Esophagus muscularis mucosa (tissue), 4 donors: ENCODE measurements at regions not wholly inside any gene's neighbourhood (a gene's known extent, or its start where the extent isn't known, plus 50 kb on each side); places are given as distances from the start of the nearest gene placed in this dataset.

Source experiments
- DNase-seq: peaks from one replicate; pipeline ENCODE4 v3.0.0-alpha.2; 2017; ENCODE audit errors: extremely low spot score
- H3K27ac ChIP-seq, 4 donors: fragments of 200-600 bp; sonication (generic); replicated peaks in 1 of 4; 1 replicate in 3 of 4; 2 replicates in 1 of 4; pipeline ENCODE4 v1.5.1; 2016 to 2019; ENCODE audit warnings: mild to moderate bottlenecking in 1 of 4
- H3K27me3 ChIP-seq, 4 donors: fragments of 200-600 bp; sonication (generic); one replicate each; pipeline versions ENCODE4 v1.5.1 to v1.6.0; 2016 to 2019
- H3K36me3 ChIP-seq, 4 donors: fragments of 200-600 bp; sonication (generic); one replicate each; pipeline ENCODE4 v1.5.1; 2016 to 2019
- H3K4me1 ChIP-seq, 4 donors: fragments of 200-600 bp; sonication (generic); one replicate each; pipeline ENCODE4 v1.5.1; 2016 to 2019
- H3K4me3 ChIP-seq, 4 donors: fragments of 200-600 bp; sonication (generic); 1 replicate in 2 of 4; 2 replicates in 2 of 4; pipeline ENCODE4 v1.5.1; 2016 to 2019; ENCODE audit warnings: mild to moderate bottlenecking in 4 of 4, moderate library complexity in 1 of 4
- H3K9me3 ChIP-seq, 4 donors: fragments of 200-600 bp; sonication (generic); 1 replicate in 3 of 4; 2 replicates in 1 of 4; pipeline ENCODE4 v1.5.1; 2016 to 2019
- EP300 ChIP-seq: sonication (generic); formaldehyde crosslinking; IDR thresholded peaks from one replicate; pipeline ENCODE4 v1.6.1; 2017; ENCODE audit warnings: antibody characterized with exemption
- POLR2A ChIP-seq: fragments of 450-650 bp; IDR thresholded peaks from one replicate; pipeline ENCODE4 v1.6.1; 2017; ENCODE audit warnings: antibody characterized with exemption, moderate library complexity, mild to moderate bottlenecking, low read depth
- POLR2AphosphoS5 ChIP-seq, 2 donors: sonication (generic); formaldehyde crosslinking; IDR thresholded peaks; one replicate each; pipeline ENCODE4 v1.6.1; 2017; ENCODE audit warnings: antibody characterized with exemption in 2 of 2
- WGBS: methylation state at CpG from one replicate; pipeline ENCODE4 v1.1.5; 2018; 5-methylcytosine and 5-hydroxymethylcytosine counted together
- intact Hi-C: fragments of 100-400 bp; cut with DNase I; formaldehyde crosslinking; loops from one replicate; pipeline ENCODE4 v1.15.1; 2023
- TF ChIP-seq, protein P1 (sequence below), 3 experiments: fragments of 200-600 bp in 2 of 3; fragments of 450-650 bp in 1 of 3; sonication (generic) in 2 of 3; IDR thresholded peaks; one replicate each; pipeline ENCODE4 v1.5.1; 2017 to 2019; ENCODE audit warnings: antibody characterized with exemption in 3 of 3, mild to moderate bottlenecking in 2 of 3, moderate library complexity in 1 of 3

DNA sequence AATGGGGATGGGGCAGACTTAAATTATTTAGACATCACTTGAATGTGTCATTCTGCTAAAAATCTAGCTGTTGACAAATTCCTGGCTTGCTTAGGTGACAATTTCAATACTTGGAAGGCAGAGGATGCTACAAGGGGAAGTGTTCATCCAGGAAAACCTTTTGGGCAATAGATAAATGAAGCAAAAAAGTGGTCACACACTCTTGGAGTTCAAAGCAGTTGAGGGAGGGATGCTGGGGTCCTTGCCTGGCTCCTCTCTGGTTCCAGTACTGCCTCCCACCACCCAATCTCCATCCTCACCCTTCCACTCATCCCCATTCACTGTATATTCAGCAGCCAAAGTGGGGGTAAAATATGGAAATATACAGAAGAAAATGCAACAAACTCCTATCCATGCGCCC, 52.6 kb upstream of the FRMD4B start:
- no peak for DNase-seq
- intact Hi-C loops = no loop called here
- H3K4me3 ChIP-seq = no peak overlapping the region
- TF ChIP-seq EP300 (no peak), POLR2AphosphoS5 (IDR thresholded peaks at IDR 0.05) (no peak)
- TF ChIP-seq, protein P1, sequence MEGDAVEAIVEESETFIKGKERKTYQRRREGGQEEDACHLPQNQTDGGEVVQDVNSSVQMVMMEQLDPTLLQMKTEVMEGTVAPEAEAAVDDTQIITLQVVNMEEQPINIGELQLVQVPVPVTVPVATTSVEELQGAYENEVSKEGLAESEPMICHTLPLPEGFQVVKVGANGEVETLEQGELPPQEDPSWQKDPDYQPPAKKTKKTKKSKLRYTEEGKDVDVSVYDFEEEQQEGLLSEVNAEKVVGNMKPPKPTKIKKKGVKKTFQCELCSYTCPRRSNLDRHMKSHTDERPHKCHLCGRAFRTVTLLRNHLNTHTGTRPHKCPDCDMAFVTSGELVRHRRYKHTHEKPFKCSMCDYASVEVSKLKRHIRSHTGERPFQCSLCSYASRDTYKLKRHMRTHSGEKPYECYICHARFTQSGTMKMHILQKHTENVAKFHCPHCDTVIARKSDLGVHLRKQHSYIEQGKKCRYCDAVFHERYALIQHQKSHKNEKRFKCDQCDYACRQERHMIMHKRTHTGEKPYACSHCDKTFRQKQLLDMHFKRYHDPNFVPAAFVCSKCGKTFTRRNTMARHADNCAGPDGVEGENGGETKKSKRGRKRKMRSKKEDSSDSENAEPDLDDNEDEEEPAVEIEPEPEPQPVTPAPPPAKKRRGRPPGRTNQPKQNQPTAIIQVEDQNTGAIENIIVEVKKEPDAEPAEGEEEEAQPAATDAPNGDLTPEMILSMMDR (IDR thresholded peaks at IDR 0.05) = no peak
- no peak overlapping the region for H3K27ac ChIP-seq
- H3K36me3 ChIP-seq = no peaks in the 10 kb centered on the region
- no peaks in the 10 kb centered on the region for H3K9me3 ChIP-seq
- peaks cover 0 to 27% (median 14%) of the 10 kb centered on the region in 4 donors for H3K4me1 ChIP-seq
- 100% methylated on average over 1 of the region's 1 CpG for WGBS
- no peaks in the 10 kb centered on the region for H3K27me3 ChIP-seq

DNA sequence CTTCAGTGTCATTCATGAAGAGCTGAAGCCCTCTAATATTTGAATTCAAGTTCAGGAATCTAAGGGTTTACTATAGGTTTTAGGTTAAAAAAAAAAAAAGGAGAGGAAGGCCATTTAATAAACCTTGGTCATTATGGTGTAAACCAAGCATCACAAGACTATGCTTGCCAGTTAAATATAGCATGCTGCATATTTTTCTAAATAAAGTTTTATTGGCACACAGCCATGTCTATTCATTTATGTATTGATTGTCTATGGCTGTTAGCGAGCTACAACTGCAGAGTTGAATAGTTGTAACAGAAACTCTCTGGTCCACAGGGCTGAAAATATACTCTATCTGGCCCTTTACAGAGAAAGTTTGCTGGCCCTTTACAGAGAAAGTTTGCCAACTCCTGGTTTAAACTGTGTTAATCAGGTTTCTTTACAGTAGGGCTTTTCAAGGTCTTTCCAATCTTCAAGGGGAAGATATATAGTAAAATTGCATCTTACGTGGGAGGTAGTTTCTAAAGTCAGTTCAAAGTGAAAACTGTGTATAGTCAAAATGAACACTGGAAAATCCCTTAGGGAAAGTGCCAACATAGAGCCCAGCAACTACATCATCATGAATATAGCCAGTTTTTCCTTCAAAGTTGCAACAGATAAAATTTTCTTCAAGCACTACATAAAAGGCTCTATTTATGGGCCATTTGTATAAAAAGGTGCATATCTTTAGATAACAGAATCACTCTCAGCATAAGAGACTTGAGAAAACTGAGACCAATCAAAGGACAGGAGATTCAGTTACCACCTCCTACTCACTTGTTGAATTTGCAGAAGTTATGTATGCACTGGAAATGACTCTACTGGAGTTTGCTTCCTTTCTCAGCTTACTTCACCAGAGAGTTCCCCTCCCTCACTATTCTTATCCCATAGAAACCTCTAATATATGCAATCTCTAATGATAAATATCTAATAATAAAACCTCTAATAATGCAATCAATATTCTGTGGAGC, 49.7 kb upstream of the FRMD4B start:
- intact Hi-C loops = no loop called here
- Histone ChIP-seq H3K4me3 (no peak overlapping the region), H3K4me1 (peaks cover 0 to 23% (median 8%) of the 10 kb centered on the region in 4 donors), H3K27me3 (no peaks in the 10 kb centered on the region), H3K36me3 (no peaks in the 10 kb centered on the region), H3K27ac (no peak overlapping the region), H3K9me3 (no peaks in the 10 kb centered on the region)
- WGBS = 64% methylated on average over 2 of the region's 2 CpGs
- DNase-seq = no peak
- TF ChIP-seq POLR2AphosphoS5 (IDR thresholded peaks at IDR 0.05) (no peak), EP300 (no peak), POLR2A (no peak)
- TF ChIP-seq, protein P1 (IDR thresholded peaks at IDR 0.05) = no peak
